Prostate gland (tissue), 2 donors: ENCODE measurements at regions not wholly inside any gene's neighbourhood (a gene's known extent, or its start where the extent isn't known, plus 50 kb on each side); places are given as distances from the start of the nearest gene placed in this dataset.

ENCODE experiments used
- DNase-seq: peaks from one replicate; pipeline ENCODE4 v3.0.0-alpha.2; 2019; ENCODE audit warnings: low spot score
- H3K27ac ChIP-seq, 2 donors: fragments of 200-600 bp; sonication (generic); 2 replicates each; pipeline ENCODE4 v1.5.1; 2017 to 2019
- H3K27me3 ChIP-seq: fragments of 200-600 bp; sonication (generic); replicated peaks from 2 replicates; pipeline ENCODE4 v1.5.1; 2019; ENCODE audit not compliant: insufficient read depth
- H3K36me3 ChIP-seq, 2 donors: fragments of 200-600 bp; sonication (generic); 1 replicate in 1 of 2; 2 replicates in 1 of 2; pipeline versions ENCODE4 v1.5.1 to v1.8.1; 2017 to 2019
- H3K4me1 ChIP-seq: fragments of 200-600 bp; sonication (generic); replicated peaks from 2 replicates; pipeline ENCODE4 v1.5.1; 2019
- H3K4me3 ChIP-seq, 2 donors: fragments of 200-600 bp; sonication (generic); 2 replicates each; pipeline ENCODE4 v1.5.1; 2017 to 2019
- H3K9me3 ChIP-seq: fragments of 200-600 bp; sonication (generic); 2 replicates; pipeline ENCODE4 v1.5.1; 2017
- POLR2A ChIP-seq: fragments of 450-650 bp; IDR thresholded peaks from one replicate; pipeline ENCODE4 v1.6.1; 2016; ENCODE audit warnings: antibody characterized with exemption, mild to moderate bottlenecking
- POLR2AphosphoS5 ChIP-seq: sonication (generic); formaldehyde crosslinking; IDR thresholded peaks from one replicate; pipeline ENCODE4 v1.6.1; 2017; ENCODE audit warnings: antibody characterized with exemption
- WGBS: methylation state at CpG from one replicate; pipeline ENCODE4 v1.1.5; 2018; 5-methylcytosine and 5-hydroxymethylcytosine counted together
- intact Hi-C: fragments of 100-400 bp; cut with DNase I; formaldehyde crosslinking; loops from one replicate; pipeline ENCODE4 v1.14.2; 2022
- TF ChIP-seq, protein P1 (sequence below), 4 experiments: fragments of 200-600 bp in 2 of 4; fragments of 450-650 bp in 2 of 4; sonication (generic) in 2 of 4; IDR thresholded peaks; 1 replicate in 3 of 4; 2 replicates in 1 of 4; pipeline ENCODE4 v1.5.1; 2016 to 2019; ENCODE audit warnings: antibody characterized with exemption in 4 of 4, mild to moderate bottlenecking in 2 of 4, moderate library complexity in 2 of 4

- no peak for TF ChIP-seq POLR2AphosphoS5
- TF ChIP-seq, protein P1, sequence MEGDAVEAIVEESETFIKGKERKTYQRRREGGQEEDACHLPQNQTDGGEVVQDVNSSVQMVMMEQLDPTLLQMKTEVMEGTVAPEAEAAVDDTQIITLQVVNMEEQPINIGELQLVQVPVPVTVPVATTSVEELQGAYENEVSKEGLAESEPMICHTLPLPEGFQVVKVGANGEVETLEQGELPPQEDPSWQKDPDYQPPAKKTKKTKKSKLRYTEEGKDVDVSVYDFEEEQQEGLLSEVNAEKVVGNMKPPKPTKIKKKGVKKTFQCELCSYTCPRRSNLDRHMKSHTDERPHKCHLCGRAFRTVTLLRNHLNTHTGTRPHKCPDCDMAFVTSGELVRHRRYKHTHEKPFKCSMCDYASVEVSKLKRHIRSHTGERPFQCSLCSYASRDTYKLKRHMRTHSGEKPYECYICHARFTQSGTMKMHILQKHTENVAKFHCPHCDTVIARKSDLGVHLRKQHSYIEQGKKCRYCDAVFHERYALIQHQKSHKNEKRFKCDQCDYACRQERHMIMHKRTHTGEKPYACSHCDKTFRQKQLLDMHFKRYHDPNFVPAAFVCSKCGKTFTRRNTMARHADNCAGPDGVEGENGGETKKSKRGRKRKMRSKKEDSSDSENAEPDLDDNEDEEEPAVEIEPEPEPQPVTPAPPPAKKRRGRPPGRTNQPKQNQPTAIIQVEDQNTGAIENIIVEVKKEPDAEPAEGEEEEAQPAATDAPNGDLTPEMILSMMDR (IDR thresholded peaks at IDR 0.05), result no peak
- no peak for TF ChIP-seq POLR2A
- Histone ChIP-seq H3K4me3 (no peak overlapping the region), H3K27ac (no peak overlapping the region), H3K9me3 (no peaks in the 10 kb centered on the region), H3K27me3 (no peaks in the 10 kb centered on the region), H3K4me1 (no peaks in the 10 kb centered on the region), H3K36me3 (no peaks in the 10 kb centered on the region)
- intact Hi-C loops, result no loop called here
- DNase-seq, result no peak
- 57% methylated on average over 1 of the region's 1 CpG for WGBS
Observed at GRCh38 chr18:24926649-24927048, 425.3 kb downstream of the ZNF521 start.

GRCh38 chr18:24928301-24928878, 423.6 kb downstream of the ZNF521 start:
- intact Hi-C loops, result no loop called here
- TF ChIP-seq, protein P1 (IDR thresholded peaks at IDR 0.05), result no peak
- no peak for TF ChIP-seq POLR2AphosphoS5
- TF ChIP-seq POLR2A, result no peak

DNA sequence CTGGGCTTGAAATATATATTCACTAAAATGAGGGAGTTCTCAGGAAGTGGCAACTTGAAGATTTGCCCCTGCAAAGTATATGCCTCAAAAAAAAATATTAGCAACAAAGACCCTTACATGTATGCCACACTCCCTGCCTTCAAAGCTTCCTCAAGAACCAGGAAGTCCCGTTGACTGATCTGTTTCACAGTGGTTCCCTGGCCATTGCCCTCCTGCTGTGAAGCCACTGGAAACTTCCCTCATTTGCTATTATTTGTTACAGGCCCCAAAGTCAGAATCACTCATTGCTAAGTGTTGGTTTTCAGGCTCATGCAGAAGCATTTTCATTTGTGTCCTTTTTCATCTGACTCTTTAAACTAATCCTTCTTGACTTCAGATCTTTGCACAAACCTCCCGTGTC, 421.5 kb downstream of the ZNF521 start:
- intact Hi-C loops, result no loop called here
- Histone ChIP-seq H3K4me3 (no peak overlapping the region), H3K27me3 (no peaks in the 10 kb centered on the region), H3K27ac (no peak overlapping the region), H3K9me3 (no peaks in the 10 kb centered on the region), H3K36me3 (no peaks in the 10 kb centered on the region), H3K4me1 (no peaks in the 10 kb centered on the region)
- TF ChIP-seq POLR2AphosphoS5 (no peak), POLR2A (no peak)
- TF ChIP-seq, protein P1 (IDR thresholded peaks at IDR 0.05), result no peak
- DNase-seq, result no peak
- whole genome bisulfite sequencing, result 46% methylated on average over 2 of the region's 2 CpGs

More at GRCh38 chr18:24928301-24928878, 423.6 kb downstream of the ZNF521 start:
- H3K4me3 ChIP-seq, result no peak overlapping the region
- H3K9me3 ChIP-seq, result no peaks in the 10 kb centered on the region
- no peaks in the 10 kb centered on the region for H3K4me1 ChIP-seq
- no peaks in the 10 kb centered on the region for H3K36me3 ChIP-seq
- 80% methylated on average over 8 of the region's 8 CpGs for WGBS
- no peaks in the 10 kb centered on the region for H3K27me3 ChIP-seq
- H3K27ac ChIP-seq, result no peak overlapping the region
- DNase-seq, result no peak

- 28% methylated on average over 6 of the region's 6 CpGs for WGBS
- no peaks in the 10 kb centered on the region for H3K36me3 ChIP-seq
- no peaks in the 10 kb centered on the region for H3K4me1 ChIP-seq
- no peak overlapping the region for H3K27ac ChIP-seq
- no peaks in the 10 kb centered on the region for H3K27me3 ChIP-seq
- no peak overlapping the region for H3K4me3 ChIP-seq
- no peaks in the 10 kb centered on the region for H3K9me3 ChIP-seq
- intact Hi-C loops, result no loop called here
- peak; percentile 15 for DNase-seq
- TF ChIP-seq POLR2AphosphoS5 (peak; percentile 31), POLR2A (no peak)
Observed at GRCh38 chr18:24930971-24931370, 421.0 kb downstream of the ZNF521 start.

DNA sequence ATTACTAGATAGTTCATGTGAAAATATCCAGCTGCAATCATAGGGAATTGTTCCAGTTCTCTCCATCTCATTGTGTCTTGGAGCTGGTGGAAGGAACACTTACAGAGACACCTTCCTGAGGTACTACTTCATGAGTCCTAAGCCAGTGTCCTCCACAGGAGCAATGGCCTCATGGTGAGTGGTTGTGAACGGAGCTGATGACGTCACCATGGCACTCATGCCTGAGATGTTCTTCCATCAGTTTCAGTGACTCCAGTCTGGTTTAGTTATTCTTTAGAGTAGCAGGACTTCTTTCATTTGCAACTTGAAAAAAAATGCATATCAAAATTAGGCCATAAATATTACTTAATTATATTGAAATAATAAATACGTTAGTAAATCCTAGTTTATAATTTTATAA, 418.6 kb downstream of the ZNF521 start:
- Histone ChIP-seq H3K36me3 (no peaks in the 10 kb centered on the region), H3K27ac (no peak overlapping the region), H3K4me3 (no peak overlapping the region), H3K9me3 (no peaks in the 10 kb centered on the region), H3K27me3 (no peaks in the 10 kb centered on the region), H3K4me1 (no peaks in the 10 kb centered on the region)
- 97% methylated on average over 3 of the region's 3 CpGs for WGBS
- intact Hi-C loops, result no loop called here
- DNase-seq, result no peak
- no peak for TF ChIP-seq POLR2AphosphoS5
- TF ChIP-seq, protein P1 (IDR thresholded peaks at IDR 0.05), result no peak
- no peak for TF ChIP-seq POLR2A
